ENCODE measurements at regions not wholly inside any gene's neighbourhood (a gene's known extent, or its start where the extent isn't known, plus 50 kb on each side); places are given as distances from the start of the nearest gene placed in this dataset.

DNA sequence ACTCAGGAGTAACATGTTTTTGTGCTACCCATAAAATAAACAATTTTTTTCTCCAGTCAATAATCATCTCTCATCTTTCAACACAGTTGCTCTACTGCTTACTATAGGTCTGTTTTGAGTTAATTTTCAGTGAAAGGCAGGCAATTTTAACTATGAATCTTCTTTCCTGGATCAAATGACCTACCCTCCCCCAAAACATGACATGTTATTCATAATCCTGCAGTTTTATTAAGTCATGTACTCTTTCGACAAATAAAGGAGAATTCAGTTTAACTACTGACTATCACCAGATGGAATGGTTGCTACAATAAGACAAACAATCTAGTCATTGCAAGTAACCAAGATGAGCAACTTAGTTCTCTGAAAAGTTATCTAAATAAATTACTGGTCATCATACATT, 106.0 kb upstream of the FAR2 start:
- TF ChIP-seq CTCF (IDR thresholded peaks at IDR 0.05; ENCODE audit: insufficient read depth, low read length) (no peak), POLR2AphosphoS5 (IDR thresholded peaks at IDR 0.05; ENCODE audit: low read depth) (no peak), GABPA (IDR thresholded peaks at IDR 0.05; ENCODE audit: low read depth) (no peak)
- TF ChIP-seq, protein P1, sequence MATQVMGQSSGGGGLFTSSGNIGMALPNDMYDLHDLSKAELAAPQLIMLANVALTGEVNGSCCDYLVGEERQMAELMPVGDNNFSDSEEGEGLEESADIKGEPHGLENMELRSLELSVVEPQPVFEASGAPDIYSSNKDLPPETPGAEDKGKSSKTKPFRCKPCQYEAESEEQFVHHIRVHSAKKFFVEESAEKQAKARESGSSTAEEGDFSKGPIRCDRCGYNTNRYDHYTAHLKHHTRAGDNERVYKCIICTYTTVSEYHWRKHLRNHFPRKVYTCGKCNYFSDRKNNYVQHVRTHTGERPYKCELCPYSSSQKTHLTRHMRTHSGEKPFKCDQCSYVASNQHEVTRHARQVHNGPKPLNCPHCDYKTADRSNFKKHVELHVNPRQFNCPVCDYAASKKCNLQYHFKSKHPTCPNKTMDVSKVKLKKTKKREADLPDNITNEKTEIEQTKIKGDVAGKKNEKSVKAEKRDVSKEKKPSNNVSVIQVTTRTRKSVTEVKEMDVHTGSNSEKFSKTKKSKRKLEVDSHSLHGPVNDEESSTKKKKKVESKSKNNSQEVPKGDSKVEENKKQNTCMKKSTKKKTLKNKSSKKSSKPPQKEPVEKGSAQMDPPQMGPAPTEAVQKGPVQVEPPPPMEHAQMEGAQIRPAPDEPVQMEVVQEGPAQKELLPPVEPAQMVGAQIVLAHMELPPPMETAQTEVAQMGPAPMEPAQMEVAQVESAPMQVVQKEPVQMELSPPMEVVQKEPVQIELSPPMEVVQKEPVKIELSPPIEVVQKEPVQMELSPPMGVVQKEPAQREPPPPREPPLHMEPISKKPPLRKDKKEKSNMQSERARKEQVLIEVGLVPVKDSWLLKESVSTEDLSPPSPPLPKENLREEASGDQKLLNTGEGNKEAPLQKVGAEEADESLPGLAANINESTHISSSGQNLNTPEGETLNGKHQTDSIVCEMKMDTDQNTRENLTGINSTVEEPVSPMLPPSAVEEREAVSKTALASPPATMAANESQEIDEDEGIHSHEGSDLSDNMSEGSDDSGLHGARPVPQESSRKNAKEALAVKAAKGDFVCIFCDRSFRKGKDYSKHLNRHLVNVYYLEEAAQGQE (IDR thresholded peaks at IDR 0.05; ENCODE audit: insufficient replicate concordance, low read depth) = no peak

Data from HL-60 (cell line).